Astrocyte (in vitro differentiated cells and primary cell): ENCODE measurements at regions not wholly inside any gene's neighbourhood (a gene's known extent, or its start where the extent isn't known, plus 50 kb on each side); places are given as distances from the start of the nearest gene placed in this dataset.

Source experiments
- DNase-seq: peaks from one replicate; pipeline ENCODE4 v3.0.0-alpha.2; 2010; ENCODE audit warnings: low read depth
- FAIRE-seq: peaks from 2 replicates; lab custom pipeline; 2011; peaks lifted over from hg19 to GRCh38; lab: Jason Lieb, UNC
- H2AFZ ChIP-seq: 2 replicates; pipeline ENCODE4 v1.6.0; 2012; ENCODE audit warnings: low read depth, low read length, inconsistent platforms
- H3K27ac ChIP-seq: 2 replicates; pipeline ENCODE4 v1.5.1; 2011; ENCODE audit warnings: low read depth, low read length, inconsistent platforms
- H3K27me3 ChIP-seq: 2 replicates; pipeline ENCODE4 v1.6.0; 2011; ENCODE audit warnings: low read length, inconsistent platforms; ENCODE audit not compliant: insufficient read depth
- H3K36me3 ChIP-seq: 2 replicates; pipeline ENCODE4 v1.5.1; 2011; ENCODE audit warnings: low read length, inconsistent platforms; ENCODE audit not compliant: insufficient read depth
- H3K4me1 ChIP-seq: 2 replicates; pipeline ENCODE4 v1.5.1; 2011; ENCODE audit warnings: low read length, inconsistent platforms; ENCODE audit not compliant: insufficient read depth
- H3K4me2 ChIP-seq: 2 replicates; pipeline ENCODE4 v1.6.0; 2012; ENCODE audit warnings: low read length, inconsistent platforms
- H3K4me3 ChIP-seq: 2 replicates; pipeline ENCODE4 v1.5.1; 2011; ENCODE audit warnings: low read depth, mild to moderate bottlenecking, low read length, inconsistent platforms; ENCODE audit not compliant: insufficient read depth
- H3K79me2 ChIP-seq: 2 replicates; pipeline ENCODE4 v1.6.0; 2012; ENCODE audit warnings: mild to moderate bottlenecking, low read length, inconsistent platforms; ENCODE audit not compliant: insufficient read depth
- H3K9ac ChIP-seq: 2 replicates; pipeline ENCODE4 v1.6.0; 2012; ENCODE audit warnings: mild to moderate bottlenecking, low read length, inconsistent platforms
- H3K9me3 ChIP-seq: 2 replicates; pipeline ENCODE4 v1.5.1; 2012; ENCODE audit warnings: low read depth, mild to moderate bottlenecking, low read length, inconsistent platforms; ENCODE audit not compliant: insufficient read depth
- H4K20me1 ChIP-seq: 2 replicates; pipeline ENCODE4 v1.6.0; 2012; ENCODE audit warnings: low read length, inconsistent platforms; ENCODE audit not compliant: insufficient read depth
- H3K27ac Mint-ChIP-seq: one replicate; pipeline ENCODE4 v1.8.0; 2021; ENCODE audit warnings: mild to moderate bottlenecking, mixed read lengths; ENCODE audit not compliant: unreplicated experiment
- H3K27me3 Mint-ChIP-seq: one replicate; pipeline ENCODE4 v1.8.0; 2021; ENCODE audit warnings: low read depth, mixed read lengths; ENCODE audit not compliant: unreplicated experiment
- H3K36me3 Mint-ChIP-seq: one replicate; pipeline ENCODE4 v1.8.0; 2021; ENCODE audit warnings: low read depth, mixed read lengths; ENCODE audit not compliant: unreplicated experiment
- H3K4me1 Mint-ChIP-seq: one replicate; pipeline ENCODE4 v1.8.0; 2021; ENCODE audit warnings: low read depth, mixed read lengths; ENCODE audit not compliant: unreplicated experiment
- H3K4me3 Mint-ChIP-seq: one replicate; pipeline ENCODE4 v1.8.0; 2021; ENCODE audit warnings: mild to moderate bottlenecking, moderate library complexity, mixed read lengths; ENCODE audit not compliant: unreplicated experiment
- H3K9me3 Mint-ChIP-seq: one replicate; pipeline ENCODE4 v1.8.0; 2021; ENCODE audit warnings: mild to moderate bottlenecking, mixed read lengths; ENCODE audit not compliant: unreplicated experiment
- EZH2 ChIP-seq: IDR thresholded peaks from 2 replicates; pipeline ENCODE4 v1.6.1; 2012; ENCODE audit warnings: mild to moderate bottlenecking, low read length, inconsistent platforms; ENCODE audit not compliant: insufficient read depth
- TF ChIP-seq, protein P1 (sequence below): IDR thresholded peaks from 2 replicates; pipeline ENCODE4 v1.5.1; 2011; ENCODE audit warnings: low read depth, mild to moderate bottlenecking, inconsistent platforms, low read length, moderate library complexity; ENCODE audit not compliant: insufficient read depth

DNA sequence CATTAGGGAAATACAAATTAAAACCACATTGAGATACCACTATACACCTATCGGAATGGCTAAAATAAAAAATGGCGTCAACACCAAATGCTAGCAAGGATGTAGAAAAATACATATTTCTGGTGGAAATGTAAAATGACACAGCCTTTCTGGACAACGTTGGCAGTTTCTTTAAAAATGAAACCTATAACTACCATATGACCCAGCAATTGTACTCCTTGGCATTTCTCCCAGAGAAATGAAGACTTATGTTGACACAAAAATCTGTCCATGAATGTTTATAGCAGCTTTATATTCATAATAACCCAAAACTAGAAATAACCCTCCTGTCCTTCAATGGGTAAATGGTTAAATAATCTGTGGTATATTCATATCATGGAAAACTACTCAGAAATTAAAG, 188.7 kb upstream of the RAD23B start:
- TF ChIP-seq, protein P1, sequence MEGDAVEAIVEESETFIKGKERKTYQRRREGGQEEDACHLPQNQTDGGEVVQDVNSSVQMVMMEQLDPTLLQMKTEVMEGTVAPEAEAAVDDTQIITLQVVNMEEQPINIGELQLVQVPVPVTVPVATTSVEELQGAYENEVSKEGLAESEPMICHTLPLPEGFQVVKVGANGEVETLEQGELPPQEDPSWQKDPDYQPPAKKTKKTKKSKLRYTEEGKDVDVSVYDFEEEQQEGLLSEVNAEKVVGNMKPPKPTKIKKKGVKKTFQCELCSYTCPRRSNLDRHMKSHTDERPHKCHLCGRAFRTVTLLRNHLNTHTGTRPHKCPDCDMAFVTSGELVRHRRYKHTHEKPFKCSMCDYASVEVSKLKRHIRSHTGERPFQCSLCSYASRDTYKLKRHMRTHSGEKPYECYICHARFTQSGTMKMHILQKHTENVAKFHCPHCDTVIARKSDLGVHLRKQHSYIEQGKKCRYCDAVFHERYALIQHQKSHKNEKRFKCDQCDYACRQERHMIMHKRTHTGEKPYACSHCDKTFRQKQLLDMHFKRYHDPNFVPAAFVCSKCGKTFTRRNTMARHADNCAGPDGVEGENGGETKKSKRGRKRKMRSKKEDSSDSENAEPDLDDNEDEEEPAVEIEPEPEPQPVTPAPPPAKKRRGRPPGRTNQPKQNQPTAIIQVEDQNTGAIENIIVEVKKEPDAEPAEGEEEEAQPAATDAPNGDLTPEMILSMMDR: no peak
- no peak for TF ChIP-seq EZH2
- H3K27ac ChIP-seq: no peak overlapping the region
- peaks cover 8% of the 10 kb centered on the region for H3K4me1 Mint-ChIP-seq
- no peaks in the 10 kb centered on the region for H3K27me3 Mint-ChIP-seq
- no peaks in the 10 kb centered on the region for H3K79me2 ChIP-seq
- H3K36me3 Mint-ChIP-seq: no peaks in the 10 kb centered on the region
- no peak overlapping the region for H2AFZ ChIP-seq
- DNase-seq: no peak
- H3K9me3 Mint-ChIP-seq: peaks cover 4% of the 10 kb centered on the region
- no peak for FAIRE-seq
- H3K4me2 ChIP-seq: no peak overlapping the region
- no peaks in the 10 kb centered on the region for H3K27me3 ChIP-seq
- H3K9me3 ChIP-seq: no peaks in the 10 kb centered on the region
- H3K4me3 ChIP-seq: no peak overlapping the region
- H3K4me1 ChIP-seq: no peaks in the 10 kb centered on the region
- no peaks in the 10 kb centered on the region for H3K36me3 ChIP-seq
- no peak overlapping the region for H3K4me3 Mint-ChIP-seq
- H4K20me1 ChIP-seq: no peaks in the 10 kb centered on the region
- H3K9ac ChIP-seq: no peak overlapping the region
- no peak overlapping the region for H3K27ac Mint-ChIP-seq

DNA sequence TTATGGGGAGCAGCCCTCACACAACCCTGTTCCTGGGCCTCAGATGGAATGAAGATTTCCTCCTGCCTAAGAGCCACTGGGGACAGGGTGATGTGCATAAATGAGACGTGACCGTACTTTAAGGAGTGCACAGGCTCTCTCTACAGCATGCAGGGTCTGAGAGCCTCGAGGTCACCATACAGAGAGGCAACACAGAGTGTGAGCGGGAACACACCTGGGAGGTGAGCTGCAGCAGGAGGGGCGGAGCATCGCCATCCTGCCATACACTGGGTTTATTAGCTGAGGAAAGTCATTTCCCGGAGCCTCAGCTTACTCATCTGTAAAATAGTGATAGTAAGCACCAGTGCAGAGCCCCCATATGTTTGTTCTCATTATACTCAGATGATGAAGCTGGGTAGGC, 182.5 kb upstream of the RAD23B start:
- Mint-ChIP-seq H3K9me3 (peaks cover 11% of the 10 kb centered on the region), H3K4me3 (no peak overlapping the region), H3K27me3 (peaks cover 11% of the 10 kb centered on the region), H3K4me1 (peaks cover 5% of the 10 kb centered on the region), H3K36me3 (no peaks in the 10 kb centered on the region), H3K27ac (no peak overlapping the region)
- Histone ChIP-seq H3K27me3 (no peaks in the 10 kb centered on the region), H3K4me2 (no peak overlapping the region), H3K27ac (no peak overlapping the region), H3K9me3 (no peaks in the 10 kb centered on the region), H3K9ac (no peak overlapping the region), H3K4me1 (no peaks in the 10 kb centered on the region), H3K4me3 (no peak overlapping the region), H3K36me3 (no peaks in the 10 kb centered on the region), H3K79me2 (no peaks in the 10 kb centered on the region), H4K20me1 (no peaks in the 10 kb centered on the region), H2AFZ (no peak overlapping the region)
- FAIRE-seq (no peak), DNase-seq (no peak)
- no peak for TF ChIP-seq EZH2

DNA sequence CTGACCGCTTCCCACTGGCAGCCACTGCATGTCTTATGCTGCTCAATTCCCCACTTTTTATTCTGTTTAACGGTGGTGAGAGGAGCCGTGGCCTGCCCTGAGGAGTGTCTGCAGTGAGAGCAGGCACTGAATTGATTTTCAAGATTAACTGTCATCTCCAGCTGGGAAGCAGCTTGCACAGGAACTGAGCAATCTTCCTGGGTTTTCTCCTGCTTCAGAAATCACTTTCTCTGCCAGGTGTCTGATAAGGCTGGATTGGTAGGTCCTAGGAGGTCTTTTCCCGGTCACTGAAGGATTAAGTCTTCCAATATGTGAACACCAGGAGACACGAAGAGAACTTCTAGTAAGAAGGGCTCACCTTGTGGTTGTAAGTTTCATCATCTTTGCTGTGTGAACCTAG, 181.1 kb upstream of the RAD23B start:
- Histone ChIP-seq H3K9me3 (no peaks in the 10 kb centered on the region), H2AFZ (no peak overlapping the region), H3K36me3 (no peaks in the 10 kb centered on the region), H3K4me2 (no peak overlapping the region), H3K9ac (no peak overlapping the region), H3K4me1 (no peaks in the 10 kb centered on the region), H3K27ac (no peak overlapping the region), H4K20me1 (no peaks in the 10 kb centered on the region), H3K4me3 (no peak overlapping the region), H3K79me2 (no peaks in the 10 kb centered on the region), H3K27me3 (no peaks in the 10 kb centered on the region)
- H3K9me3 Mint-ChIP-seq: peaks cover 11% of the 10 kb centered on the region
- DNase-seq (no peak), FAIRE-seq (no peak)
- no peak overlapping the region for H3K27ac Mint-ChIP-seq
- TF ChIP-seq, protein P1: no peak
- TF ChIP-seq EZH2: no peak
- H3K4me3 Mint-ChIP-seq: no peak overlapping the region
- peaks cover 23% of the 10 kb centered on the region for H3K27me3 Mint-ChIP-seq
- no peaks in the 10 kb centered on the region for H3K36me3 Mint-ChIP-seq
- no peaks in the 10 kb centered on the region for H3K4me1 Mint-ChIP-seq
